HG02884 (cell line): ENCODE measurements at regions not wholly inside any gene's neighbourhood (a gene's known extent, or its start where the extent isn't known, plus 50 kb on each side); places are given as distances from the start of the nearest gene placed in this dataset.
"Not testable (repeated sequence)": the region's sequence is repeated elsewhere in the genome, so short reads cannot be mapped to it uniquely, and the experiment has no call there.

ENCODE experiments used
- ATAC-seq: cut with Tn5 transposase; IDR thresholded peaks from one replicate; pipeline ENCODE4 v1.9.1; 2021; ENCODE audit warnings: mild to moderate bottlenecking, moderate library complexity; ENCODE audit not compliant: unreplicated experiment

- no peak for ATAC-seq
Measured at GRCh38 chr14:40309124-40309523, 876.9 kb upstream of the FBXO33 start.

- ATAC-seq: no peak
Measured at GRCh38 chr14:40308240-40308639, 876.0 kb upstream of the FBXO33 start.

GRCh38 chr14:40296821-40297220 lies 864.6 kb upstream of the FBXO33 start:
- ATAC-seq: no peak

- no peak for ATAC-seq
Measured at GRCh38 chr14:40292664-40293063, 860.4 kb upstream of the FBXO33 start.

- ATAC-seq: no peak
Measured at GRCh38 chr14:40282196-40282595, 850.0 kb upstream of the FBXO33 start.

GRCh38 chr14:40280652-40281051 lies 848.4 kb upstream of the FBXO33 start:
- no peak for ATAC-seq

GRCh38 chr14:40273417-40273816 lies 841.2 kb upstream of the FBXO33 start:
- no peak for ATAC-seq

GRCh38 chr14:40271480-40271879 lies 839.2 kb upstream of the FBXO33 start:
- ATAC-seq: no peak

GRCh38 chr14:40269436-40269835 lies 837.2 kb upstream of the FBXO33 start:
- ATAC-seq: no peak

- ATAC-seq: no peak
Measured at GRCh38 chr14:40268236-40268635, 836.0 kb upstream of the FBXO33 start.

GRCh38 chr14:40265096-40265495 lies 832.9 kb upstream of the FBXO33 start:
- no peak for ATAC-seq

GRCh38 chr14:40252817-40253447 lies 820.7 kb upstream of the FBXO33 start:
- no peak for ATAC-seq

- no peak for ATAC-seq
Measured at GRCh38 chr14:40248671-40249070, 816.4 kb upstream of the FBXO33 start.

GRCh38 chr14:40240245-40240859 lies 808.1 kb upstream of the FBXO33 start:
- no peak for ATAC-seq

GRCh38 chr14:40232302-40232701 lies 800.1 kb upstream of the FBXO33 start:
- ATAC-seq: no peak

GRCh38 chr14:40229676-40230075 lies 797.4 kb upstream of the FBXO33 start:
- no peak for ATAC-seq

GRCh38 chr14:40222996-40223395 lies 790.8 kb upstream of the FBXO33 start:
- ATAC-seq: no peak

- ATAC-seq: no peak
Measured at GRCh38 chr14:40221428-40221827, 789.2 kb upstream of the FBXO33 start.

- ATAC-seq: no peak
Measured at GRCh38 chr14:40219032-40219431, 786.8 kb upstream of the FBXO33 start.

GRCh38 chr14:40218282-40218941 lies 786.2 kb upstream of the FBXO33 start:
- no peak for ATAC-seq

- ATAC-seq: no peak
Measured at GRCh38 chr14:40216976-40217375, 784.7 kb upstream of the FBXO33 start.

- ATAC-seq: not testable (repeated sequence)
Measured at GRCh38 chr14:40216408-40216807, 784.2 kb upstream of the FBXO33 start.
